ENCODE measurements at regions not wholly inside any gene's neighbourhood (a gene's known extent, or its start where the extent isn't known, plus 50 kb on each side); places are given as distances from the start of the nearest gene placed in this dataset.
A peak's percentile ranks its signal among the peaks of the same experiment; 100 is the strongest.

DNA sequence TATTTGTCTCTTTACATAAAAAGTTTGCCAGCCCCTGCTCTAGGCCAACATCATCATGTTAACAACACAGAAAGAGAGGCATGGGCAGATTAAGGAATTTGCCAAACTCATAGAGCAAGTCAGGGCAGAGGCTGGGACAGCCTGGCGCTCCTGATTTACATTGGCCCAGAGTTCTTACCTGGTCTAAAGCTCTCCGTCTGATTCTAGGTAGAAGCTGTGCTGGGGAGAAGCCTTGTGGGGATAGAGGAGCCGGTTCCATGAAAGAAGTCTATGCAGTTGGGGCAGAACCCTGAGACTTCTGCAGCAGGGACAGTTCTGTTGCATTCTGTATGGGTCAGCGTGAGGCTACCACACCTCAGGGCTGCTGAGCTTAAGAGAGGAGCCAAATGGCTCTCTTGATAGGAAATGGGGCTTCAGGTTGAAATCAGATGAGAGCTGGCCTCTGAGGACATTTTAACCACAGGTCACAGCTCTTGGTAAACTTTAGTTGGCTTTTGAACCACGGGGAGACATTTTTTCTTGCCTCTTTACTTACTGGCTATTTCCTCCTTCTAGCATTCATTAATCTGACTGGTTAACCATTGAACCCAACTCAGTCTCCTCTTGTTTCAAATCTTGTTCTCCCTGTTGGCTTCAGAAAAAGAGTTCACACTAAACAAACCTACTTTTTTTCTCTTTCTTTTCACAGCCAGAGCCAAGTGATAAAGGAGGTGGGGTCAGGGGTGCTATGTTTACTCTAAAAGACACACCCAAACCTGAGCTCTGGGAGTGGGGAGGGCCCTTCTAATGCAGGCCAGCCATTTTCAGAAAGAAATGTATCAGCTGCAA lies 250.7 kb downstream of the OPA1 start:
- Histone ChIP-seq H3K4me1 (ENCODE audit: insufficient read depth, low read length, poor library complexity, severe bottlenecking) (peaks cover 49% of the 10 kb centered on the region), H3K79me2 (ENCODE audit: insufficient read depth, low read length) (no peaks in the 10 kb centered on the region), H2AFZ (ENCODE audit: low read length) (peak overlapping the region; percentile 74), H3K4me3 (ENCODE audit: low read length, poor library complexity, severe bottlenecking) (no peak overlapping the region), H3K9me2 (replicated peaks; ENCODE audit: low read depth, low read length) (no peaks in the 10 kb centered on the region), H3K4me2 (ENCODE audit: low read depth, low read length, poor library complexity, severe bottlenecking) (peak overlapping the region; percentile 3), H3K9ac (ENCODE audit: low read depth, low read length, poor library complexity, severe bottlenecking) (peak overlapping the region; percentile 57), H4K20me1 (ENCODE audit: insufficient read depth, low read length, poor library complexity, severe bottlenecking) (no peaks in the 10 kb centered on the region), H3K36me3 (ENCODE audit: insufficient read depth, low read length) (no peaks in the 10 kb centered on the region), H3K27me3 (ENCODE audit: insufficient read depth, low read length, poor library complexity, severe bottlenecking) (no peaks in the 10 kb centered on the region), H3F3A (ENCODE audit: low read depth) (no peaks in the 10 kb centered on the region), H3K9me3 (ENCODE audit: insufficient read depth, low read depth, low read length) (no peaks in the 10 kb centered on the region)
- TF ChIP-seq EZH2phosphoT487 (IDR thresholded peaks at IDR 0.05; ENCODE audit: borderline replicate concordance) (no peak), CTCF (conservative IDR thresholded peaks at IDR 0.05; ENCODE audit: low read length) (no peak)

DNA sequence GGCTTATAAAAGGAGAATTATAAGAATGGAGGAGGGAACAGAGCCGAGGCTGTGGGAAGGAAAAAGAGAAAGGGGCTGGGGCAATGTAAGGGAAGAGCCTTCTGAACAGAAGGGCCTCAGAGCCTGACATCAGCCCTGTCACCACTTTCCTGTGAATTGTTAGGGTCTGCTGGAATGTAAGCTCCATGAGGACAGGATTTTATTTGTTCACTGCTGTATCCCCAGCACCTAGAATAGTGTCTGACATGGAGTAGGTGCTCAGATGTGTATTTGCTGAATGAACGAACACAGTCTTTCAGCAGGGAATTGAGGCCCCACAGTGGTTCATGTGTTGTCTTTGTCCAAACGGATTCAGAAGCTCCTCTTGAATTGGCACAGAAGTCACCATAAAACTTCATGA lies 251.5 kb downstream of the OPA1 start:
- H3K36me3 ChIP-seq (ENCODE audit: insufficient read depth, low read length), result no peaks in the 10 kb centered on the region
- H3K4me3 ChIP-seq (ENCODE audit: low read length, poor library complexity, severe bottlenecking), result no peak overlapping the region
- TF ChIP-seq CTCF (conservative IDR thresholded peaks at IDR 0.05; ENCODE audit: low read length), result no peak
- no peak for TF ChIP-seq EZH2phosphoT487 (IDR thresholded peaks at IDR 0.05; ENCODE audit: borderline replicate concordance)
- peak overlapping the region; percentile 74 for H2AFZ ChIP-seq (ENCODE audit: low read length)
- no peaks in the 10 kb centered on the region for H3F3A ChIP-seq (ENCODE audit: low read depth)
- H3K4me2 ChIP-seq (ENCODE audit: low read depth, low read length, poor library complexity, severe bottlenecking), result peak overlapping the region; percentile 3
- H4K20me1 ChIP-seq (ENCODE audit: insufficient read depth, low read length, poor library complexity, severe bottlenecking), result no peaks in the 10 kb centered on the region
- peaks cover 49% of the 10 kb centered on the region for H3K4me1 ChIP-seq (ENCODE audit: insufficient read depth, low read length, poor library complexity, severe bottlenecking)
- H3K9me2 ChIP-seq (replicated peaks; ENCODE audit: low read depth, low read length), result no peaks in the 10 kb centered on the region
- no peaks in the 10 kb centered on the region for H3K79me2 ChIP-seq (ENCODE audit: insufficient read depth, low read length)
- H3K9me3 ChIP-seq (ENCODE audit: insufficient read depth, low read depth, low read length), result no peaks in the 10 kb centered on the region
- H3K9ac ChIP-seq (ENCODE audit: low read depth, low read length, poor library complexity, severe bottlenecking), result peak overlapping the region; percentile 2
- H3K27me3 ChIP-seq (ENCODE audit: insufficient read depth, low read length, poor library complexity, severe bottlenecking), result no peaks in the 10 kb centered on the region

GRCh38 chr3:193845144-193845543 lies 252.1 kb downstream of the OPA1 start:
- TF ChIP-seq EZH2phosphoT487 (IDR thresholded peaks at IDR 0.05; ENCODE audit: borderline replicate concordance) (no peak), CTCF (conservative IDR thresholded peaks at IDR 0.05; ENCODE audit: low read length) (no peak)
- H3K27me3 ChIP-seq (ENCODE audit: insufficient read depth, low read length, poor library complexity, severe bottlenecking), result no peaks in the 10 kb centered on the region
- H3K79me2 ChIP-seq (ENCODE audit: insufficient read depth, low read length), result no peaks in the 10 kb centered on the region
- H3K4me3 ChIP-seq (ENCODE audit: low read length, poor library complexity, severe bottlenecking), result no peak overlapping the region
- H3K4me2 ChIP-seq (ENCODE audit: low read depth, low read length, poor library complexity, severe bottlenecking), result no peak overlapping the region
- H3K4me1 ChIP-seq (ENCODE audit: insufficient read depth, low read length, poor library complexity, severe bottlenecking), result peaks cover 55% of the 10 kb centered on the region
- H3K9me2 ChIP-seq (replicated peaks; ENCODE audit: low read depth, low read length), result no peaks in the 10 kb centered on the region
- no peaks in the 10 kb centered on the region for H3F3A ChIP-seq (ENCODE audit: low read depth)
- no peaks in the 10 kb centered on the region for H4K20me1 ChIP-seq (ENCODE audit: insufficient read depth, low read length, poor library complexity, severe bottlenecking)
- no peaks in the 10 kb centered on the region for H3K9me3 ChIP-seq (ENCODE audit: insufficient read depth, low read depth, low read length)
- H3K36me3 ChIP-seq (ENCODE audit: insufficient read depth, low read length), result no peaks in the 10 kb centered on the region
- H3K9ac ChIP-seq (ENCODE audit: low read depth, low read length, poor library complexity, severe bottlenecking), result no peak overlapping the region
- no peak overlapping the region for H2AFZ ChIP-seq (ENCODE audit: low read length)
